ENCODE measurements at regions not wholly inside any gene's neighbourhood (a gene's known extent, or its start where the extent isn't known, plus 50 kb on each side); places are given as distances from the start of the nearest gene placed in this dataset.

GRCh38 chr16:54657709-54658102, 273.0 kb upstream of the IRX5 start:
- no peak overlapping the region for H3K9ac ChIP-seq (ENCODE audit: low read length in 3 of 3)
- no peak for FAIRE-seq
- peaks cover 3% of the 10 kb centered on the region for H3K27me3 ChIP-seq (ENCODE audit: control insufficient read depth, insufficient read depth, low read length)
- no peak for TF ChIP-seq CTCF (IDR thresholded peaks at IDR 0.05; ENCODE audit: borderline replicate concordance, extremely low read depth, insufficient read depth)
- no peak for DNase-seq
- H3K4me1 ChIP-seq (ENCODE audit: control insufficient read depth in 2 of 3, insufficient read depth in 2 of 3, low read depth in 1 of 3, low read length in 3 of 3) = peaks cover 0 to 2% (median 0%) of the 10 kb centered on the region in 3 donors
- no peaks in the 10 kb centered on the region for H3K36me3 ChIP-seq (ENCODE audit: control insufficient read depth in 2 of 3, insufficient read depth in 3 of 3, low read length in 3 of 3)
- H3K9me3 ChIP-seq (ENCODE audit: control insufficient read depth in 2 of 3, insufficient read depth in 1 of 3, low read length in 3 of 3) = peaks cover 0 to 9% (median 0%) of the 10 kb centered on the region in 3 donors
- no peak overlapping the region for H3K27ac ChIP-seq (ENCODE audit: low read depth in 2 of 2, low read length in 2 of 2)
- no peak overlapping the region for H3K4me3 ChIP-seq (ENCODE audit: low read length in 3 of 3)
- intact Hi-C loops (cut with DNase I) = no loop called here

- H3K27ac ChIP-seq (ENCODE audit: low read depth in 2 of 2, low read length in 2 of 2) = no peak overlapping the region
- DNase-seq (no peak), FAIRE-seq (no peak)
- no peaks in the 10 kb centered on the region for H3K36me3 ChIP-seq (ENCODE audit: control insufficient read depth in 2 of 3, insufficient read depth in 3 of 3, low read length in 3 of 3)
- H3K4me3 ChIP-seq (ENCODE audit: low read length in 3 of 3) = no peak overlapping the region
- intact Hi-C loops (cut with DNase I) = no loop called here
- no peak for TF ChIP-seq CTCF (IDR thresholded peaks at IDR 0.05; ENCODE audit: borderline replicate concordance, extremely low read depth, insufficient read depth)
- H3K4me1 ChIP-seq (ENCODE audit: control insufficient read depth in 2 of 3, insufficient read depth in 2 of 3, low read depth in 1 of 3, low read length in 3 of 3) = peaks cover 0 to 2% (median 0%) of the 10 kb centered on the region in 3 donors
- H3K9ac ChIP-seq (ENCODE audit: low read length in 3 of 3) = no peak overlapping the region
- H3K9me3 ChIP-seq (ENCODE audit: control insufficient read depth in 2 of 3, insufficient read depth in 1 of 3, low read length in 3 of 3) = peaks cover 0 to 9% (median 0%) of the 10 kb centered on the region in 3 donors
- H3K27me3 ChIP-seq (ENCODE audit: control insufficient read depth, insufficient read depth, low read length) = peaks cover 3% of the 10 kb centered on the region
Observed at GRCh38 chr16:54657058-54657708, 273.5 kb upstream of the IRX5 start.

GRCh38 chr16:54655121-54655590, 275.5 kb upstream of the IRX5 start:
- intact Hi-C loops (cut with DNase I) = no loop called here
- peak overlapping the region in 1 of 3 donors; percentile 1 for H3K4me3 ChIP-seq (ENCODE audit: low read length in 3 of 3)
- no peaks in the 10 kb centered on the region for H3K36me3 ChIP-seq (ENCODE audit: control insufficient read depth in 2 of 3, insufficient read depth in 3 of 3, low read length in 3 of 3)
- peaks cover 0 to 2% (median 0%) of the 10 kb centered on the region in 3 donors for H3K4me1 ChIP-seq (ENCODE audit: control insufficient read depth in 2 of 3, insufficient read depth in 2 of 3, low read depth in 1 of 3, low read length in 3 of 3)
- FAIRE-seq = no peak
- no peak overlapping the region for H3K27ac ChIP-seq (ENCODE audit: low read depth in 2 of 2, low read length in 2 of 2)
- no peak overlapping the region for H3K9ac ChIP-seq (ENCODE audit: low read length in 3 of 3)
- H3K9me3 ChIP-seq (ENCODE audit: control insufficient read depth in 2 of 3, insufficient read depth in 1 of 3, low read length in 3 of 3) = no peaks in the 10 kb centered on the region
- DNase-seq = peak in 3 of 5 donors; percentile 44 to 82 (median 62)
- H3K27me3 ChIP-seq (ENCODE audit: control insufficient read depth, insufficient read depth, low read length) = peaks cover 3% of the 10 kb centered on the region
- TF ChIP-seq CTCF (IDR thresholded peaks at IDR 0.05; ENCODE audit: borderline replicate concordance, extremely low read depth, insufficient read depth) = no peak
